ENCODE measurements at regions not wholly inside any gene's neighbourhood (a gene's known extent, or its start where the extent isn't known, plus 50 kb on each side); places are given as distances from the start of the nearest gene placed in this dataset.

DNA sequence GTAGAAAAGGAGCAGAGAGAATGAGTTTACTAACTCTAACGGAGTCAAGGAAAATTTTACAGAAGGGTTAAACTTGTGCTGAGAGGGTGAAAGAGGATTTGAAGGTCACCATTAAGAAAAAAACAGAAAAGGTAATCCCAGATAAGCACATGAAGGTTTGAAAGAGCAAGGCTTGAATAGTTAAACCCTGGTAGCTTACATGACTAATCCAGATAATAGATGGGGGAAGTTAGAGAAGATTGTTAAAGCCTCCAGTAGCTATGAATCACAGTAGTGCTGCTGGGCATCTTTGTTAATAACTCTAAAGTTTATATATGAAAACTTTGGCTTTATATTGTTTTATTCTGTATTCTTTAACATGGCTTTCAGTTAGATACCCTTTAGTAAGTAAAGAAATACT, 354.5 kb upstream of the FTMT start:
- no peak for TF ChIP-seq EZH2 (IDR thresholded peaks at IDR 0.05)
- TF ChIP-seq, protein P1, sequence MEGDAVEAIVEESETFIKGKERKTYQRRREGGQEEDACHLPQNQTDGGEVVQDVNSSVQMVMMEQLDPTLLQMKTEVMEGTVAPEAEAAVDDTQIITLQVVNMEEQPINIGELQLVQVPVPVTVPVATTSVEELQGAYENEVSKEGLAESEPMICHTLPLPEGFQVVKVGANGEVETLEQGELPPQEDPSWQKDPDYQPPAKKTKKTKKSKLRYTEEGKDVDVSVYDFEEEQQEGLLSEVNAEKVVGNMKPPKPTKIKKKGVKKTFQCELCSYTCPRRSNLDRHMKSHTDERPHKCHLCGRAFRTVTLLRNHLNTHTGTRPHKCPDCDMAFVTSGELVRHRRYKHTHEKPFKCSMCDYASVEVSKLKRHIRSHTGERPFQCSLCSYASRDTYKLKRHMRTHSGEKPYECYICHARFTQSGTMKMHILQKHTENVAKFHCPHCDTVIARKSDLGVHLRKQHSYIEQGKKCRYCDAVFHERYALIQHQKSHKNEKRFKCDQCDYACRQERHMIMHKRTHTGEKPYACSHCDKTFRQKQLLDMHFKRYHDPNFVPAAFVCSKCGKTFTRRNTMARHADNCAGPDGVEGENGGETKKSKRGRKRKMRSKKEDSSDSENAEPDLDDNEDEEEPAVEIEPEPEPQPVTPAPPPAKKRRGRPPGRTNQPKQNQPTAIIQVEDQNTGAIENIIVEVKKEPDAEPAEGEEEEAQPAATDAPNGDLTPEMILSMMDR (IDR thresholded peaks at IDR 0.05), result no peak

All from neural progenitor cell (in vitro differentiated cells).